ENCODE measurements at regions not wholly inside any gene's neighbourhood (a gene's known extent, or its start where the extent isn't known, plus 50 kb on each side); places are given as distances from the start of the nearest gene placed in this dataset.

GRCh38 chr14:97251491-97252155 lies 454.4 kb downstream of the VRK1 start:
- H3K4me3 ChIP-seq (ENCODE audit: low read depth, low read length), result no peak overlapping the region
- CTCF ChIA-PET, result no interaction called here
- POLR2A ChIA-PET, result no interaction called here
- H3K27ac ChIP-seq (ENCODE audit: low read depth, low read length), result no peak overlapping the region
- DNase-seq (ENCODE audit: low read depth, low spot score), result no peak
- no peak for TF ChIP-seq CTCF (IDR thresholded peaks at IDR 0.05; ENCODE audit: low read depth, low read length)
- H3K9me3 ChIP-seq (ENCODE audit: control insufficient read depth, insufficient read depth, low read length), result peaks cover 35% of the 10 kb centered on the region
- no peaks in the 10 kb centered on the region for H3K27me3 ChIP-seq (ENCODE audit: control insufficient read depth, insufficient read depth, low read length)

- POLR2A ChIA-PET, result no interaction called here
- Histone ChIP-seq H3K27ac (ENCODE audit: low read depth, low read length) (no peak overlapping the region), H3K4me3 (ENCODE audit: low read depth, low read length) (no peak overlapping the region), H3K9me3 (ENCODE audit: control insufficient read depth, insufficient read depth, low read length) (peaks cover 25% of the 10 kb centered on the region), H3K27me3 (ENCODE audit: control insufficient read depth, insufficient read depth, low read length) (no peaks in the 10 kb centered on the region)
- no peak for TF ChIP-seq CTCF (IDR thresholded peaks at IDR 0.05; ENCODE audit: low read depth, low read length)
- no peak for DNase-seq (ENCODE audit: low read depth, low spot score)
- CTCF ChIA-PET, result no interaction called here
Measured at GRCh38 chr14:97253756-97254155, 456.6 kb downstream of the VRK1 start.

GRCh38 chr14:97262336-97262735 lies 465.2 kb downstream of the VRK1 start:
- Histone ChIP-seq H3K27me3 (ENCODE audit: control insufficient read depth, insufficient read depth, low read length) (no peaks in the 10 kb centered on the region), H3K9me3 (ENCODE audit: control insufficient read depth, insufficient read depth, low read length) (peaks cover 17% of the 10 kb centered on the region), H3K4me3 (ENCODE audit: low read depth, low read length) (no peak overlapping the region), H3K27ac (ENCODE audit: low read depth, low read length) (no peak overlapping the region)
- no peak for DNase-seq (ENCODE audit: low read depth, low spot score)
- ChIA-PET CTCF (no interaction called here), POLR2A (no interaction called here)
- TF ChIP-seq CTCF (IDR thresholded peaks at IDR 0.05; ENCODE audit: low read depth, low read length), result no peak

GRCh38 chr14:97264516-97265230 lies 467.5 kb downstream of the VRK1 start:
- no peak overlapping the region for H3K27ac ChIP-seq (ENCODE audit: low read depth, low read length)
- no peaks in the 10 kb centered on the region for H3K27me3 ChIP-seq (ENCODE audit: control insufficient read depth, insufficient read depth, low read length)
- no peak for TF ChIP-seq CTCF (IDR thresholded peaks at IDR 0.05; ENCODE audit: low read depth, low read length)
- CTCF ChIA-PET, result no interaction called here
- peaks cover 15% of the 10 kb centered on the region for H3K9me3 ChIP-seq (ENCODE audit: control insufficient read depth, insufficient read depth, low read length)
- no peak for DNase-seq (ENCODE audit: low read depth, low spot score)
- POLR2A ChIA-PET, result no interaction called here
- H3K4me3 ChIP-seq (ENCODE audit: low read depth, low read length), result no peak overlapping the region

- ChIA-PET POLR2A (no interaction called here), CTCF (no interaction called here)
- Histone ChIP-seq H3K27me3 (ENCODE audit: control insufficient read depth, insufficient read depth, low read length) (no peaks in the 10 kb centered on the region), H3K4me3 (ENCODE audit: low read depth, low read length) (no peak overlapping the region), H3K27ac (ENCODE audit: low read depth, low read length) (no peak overlapping the region), H3K9me3 (ENCODE audit: control insufficient read depth, insufficient read depth, low read length) (peaks cover 25% of the 10 kb centered on the region)
- DNase-seq (ENCODE audit: low read depth, low spot score), result no peak
- TF ChIP-seq CTCF (IDR thresholded peaks at IDR 0.05; ENCODE audit: low read depth, low read length), result no peak
Measured at GRCh38 chr14:97266653-97267052, 469.5 kb downstream of the VRK1 start.

Measured in AG04450 (cell line).